Spleen (tissue), 11 donors: ENCODE measurements at regions not wholly inside any gene's neighbourhood (a gene's known extent, or its start where the extent isn't known, plus 50 kb on each side); places are given as distances from the start of the nearest gene placed in this dataset.
A peak's percentile ranks its signal among the peaks of the same experiment; 100 is the strongest.

Experiments
- DNase-seq: peaks from one replicate; pipeline ENCODE4 v3.0.0-alpha.2; 2020
- H3K27ac ChIP-seq, 8 donors: fragments of 200-600 bp; sonication (generic) in 7 of 8; 1 replicate in 4 of 8; 2 replicates in 4 of 8; pipeline versions ENCODE4 v1.5.0 to v1.8.0; 2016 to 2021; ENCODE audit warnings: inconsistent platforms in 4 of 8, mild to moderate bottlenecking in 4 of 8, moderate library complexity in 1 of 8
- H3K27me3 ChIP-seq, 7 donors: fragments of 200-600 bp; sonication (generic) in 6 of 7; replicated peaks in 1 of 7; 1 replicate in 4 of 7; 2 replicates in 3 of 7; pipeline versions ENCODE4 v1.5.0 to v1.8.0; 2016 to 2021; ENCODE audit warnings: inconsistent platforms in 3 of 7, mild to moderate bottlenecking in 1 of 7
- H3K36me3 ChIP-seq, 6 donors: fragments of 200-600 bp; sonication (generic) in 5 of 6; 1 replicate in 4 of 6; 2 replicates in 2 of 6; pipeline versions ENCODE4 v1.5.0 to v1.8.0; 2016 to 2021; ENCODE audit warnings: inconsistent platforms in 2 of 6
- H3K4me1 ChIP-seq, 6 donors: fragments of 200-600 bp; sonication (generic) in 5 of 6; 1 replicate in 3 of 6; 2 replicates in 3 of 6; pipeline versions ENCODE4 v1.5.0 to v1.8.0; 2016 to 2021; ENCODE audit warnings: inconsistent platforms in 3 of 6
- H3K4me3 ChIP-seq, 8 donors: fragments of 200-600 bp; sonication (generic) in 7 of 8; 1 replicate in 4 of 8; 2 replicates in 4 of 8; pipeline versions ENCODE4 v1.5.0 to v1.8.0; 2016 to 2021; ENCODE audit warnings: inconsistent platforms in 4 of 8, mild to moderate bottlenecking in 4 of 8, moderate library complexity in 2 of 8
- H3K9me3 ChIP-seq, 8 donors: fragments of 200-600 bp; sonication (generic) in 7 of 8; 1 replicate in 4 of 8; 2 replicates in 4 of 8; pipeline versions ENCODE4 v1.5.0 to v1.8.0; 2016 to 2021; ENCODE audit warnings: inconsistent platforms in 4 of 8
- POLR2A ChIP-seq, 3 donors: fragments of 450-650 bp; IDR thresholded peaks; one replicate each; pipeline ENCODE4 v1.5.1; 2017; ENCODE audit warnings: antibody characterized with exemption in 3 of 3, mild to moderate bottlenecking in 1 of 3
- POLR2AphosphoS5 ChIP-seq, 3 donors: sonication (generic); formaldehyde crosslinking; IDR thresholded peaks; one replicate each; pipeline ENCODE4 v1.5.1; 2017; ENCODE audit warnings: antibody characterized with exemption in 3 of 3
- WGBS, 5 donors: extraction: QIAGEN DNeasy Blood & Tissue Kit in 3 of 5; methylation state at CpG; one replicate each; pipeline versions ENCODE4 v1.1.5 to v1.1.7; 2013 to 2018; 5-methylcytosine and 5-hydroxymethylcytosine counted together
- intact Hi-C: fragments of 100-400 bp; cut with DNase I; formaldehyde crosslinking; loops from one replicate; pipeline ENCODE4 v1.15.0; 2023; ENCODE audit warnings: low total_unique reads
- TF ChIP-seq, protein P1 (sequence below), 11 experiments: fragments of 200-600 bp in 7 of 11; fragments of 450-650 bp in 4 of 11; sonication (generic) in 4 of 11; IDR thresholded peaks in 8 of 11; conservative IDR thresholded peaks in 3 of 11; 1 replicate in 7 of 11; 2 replicates in 4 of 11; pipeline versions ENCODE4 v1.4.0 to v1.8.0; 2016 to 2021; ENCODE audit warnings: antibody characterized with exemption in 11 of 11, inconsistent platforms in 4 of 11, mild to moderate bottlenecking in 1 of 11
- donor health status: healthy with polysubstance abuse.
- donor health status: DM: no; HTN: no; CAD: no; lungs with moderate emphysema.
- donor health status: DM: no; HTN: no; CAD: no.
- donor health status: Bipolar disorder and iron deficiency.
- donor health status: healthy.
- donor health status: DM: no; HTN: no; CAD: no.
- donor health status: DM: yes; HTN: yes; CAD: no.

DNA sequence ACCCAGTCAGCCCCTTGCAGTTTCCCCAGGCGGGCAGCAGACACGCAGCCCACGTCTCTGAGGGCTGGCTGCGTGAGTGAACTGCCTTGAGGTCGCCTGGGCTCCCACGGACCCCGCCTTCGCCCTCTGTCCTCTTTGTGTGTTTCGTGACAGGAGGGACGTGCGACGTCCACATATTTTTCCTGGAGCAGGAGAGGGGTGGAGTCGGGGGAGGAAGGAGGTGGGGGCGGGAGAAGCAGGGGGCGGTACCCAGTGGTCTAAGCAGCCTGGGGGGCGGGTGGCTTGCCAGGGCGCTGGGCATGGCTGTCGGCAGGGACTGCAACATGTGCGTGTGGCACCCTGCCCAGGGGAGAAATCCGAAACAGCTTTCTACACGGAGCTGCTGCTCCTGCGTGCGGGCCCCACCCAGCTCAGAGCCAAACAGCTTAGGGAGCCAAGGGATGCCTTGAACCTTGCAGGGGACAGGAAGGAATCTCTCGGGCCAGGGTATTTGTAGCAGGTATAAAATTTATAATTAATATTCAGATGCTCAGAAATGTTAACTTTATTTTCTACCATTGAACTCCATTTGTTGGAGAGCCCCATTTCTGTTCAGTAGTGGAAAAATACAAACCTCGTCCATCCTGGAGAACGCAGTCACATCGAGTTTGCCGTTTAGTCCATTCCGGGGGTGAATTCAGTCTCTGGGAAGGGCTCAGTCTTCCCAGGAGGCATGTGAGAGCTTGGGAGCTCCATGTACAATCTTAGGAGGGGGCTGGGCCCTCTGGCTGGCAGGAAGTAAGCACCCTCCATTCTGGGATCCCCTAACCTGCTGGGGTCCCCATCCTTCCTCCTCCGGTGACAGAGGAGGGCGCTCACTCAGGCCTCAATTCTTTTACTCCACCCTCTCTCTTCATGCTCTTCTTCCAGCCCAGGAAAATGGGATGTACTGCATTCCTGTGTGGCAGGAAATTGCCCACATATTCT, 79.1 kb upstream of the MEF2A start:
- Histone ChIP-seq H3K4me1 (peaks cover 0 to 31% (median 26%) of the 10 kb centered on the region in 6 donors), H3K27me3 (peaks cover 0 to 12% (median 0%) of the 10 kb centered on the region in 7 donors), H3K4me3 (peak overlapping the region in 6 of 8 donors; percentile 5 to 61 (median 19)), H3K27ac (peak overlapping the region; percentile 46 to 87 (median 74)), H3K36me3 (no peaks in the 10 kb centered on the region), H3K9me3 (no peaks in the 10 kb centered on the region)
- intact Hi-C loops: no loop called here
- DNase-seq: peak; percentile 89
- 9 to 15% (median 13%) methylated on average over 22 to 31 of the region's 31 CpGs for WGBS, 5 donors
- TF ChIP-seq POLR2A (IDR thresholded peaks at IDR 0.05) (no peak), POLR2AphosphoS5 (IDR thresholded peaks at IDR 0.05) (peak in 2 of 3 donors; percentile 76 to 82)
- TF ChIP-seq, protein P1, sequence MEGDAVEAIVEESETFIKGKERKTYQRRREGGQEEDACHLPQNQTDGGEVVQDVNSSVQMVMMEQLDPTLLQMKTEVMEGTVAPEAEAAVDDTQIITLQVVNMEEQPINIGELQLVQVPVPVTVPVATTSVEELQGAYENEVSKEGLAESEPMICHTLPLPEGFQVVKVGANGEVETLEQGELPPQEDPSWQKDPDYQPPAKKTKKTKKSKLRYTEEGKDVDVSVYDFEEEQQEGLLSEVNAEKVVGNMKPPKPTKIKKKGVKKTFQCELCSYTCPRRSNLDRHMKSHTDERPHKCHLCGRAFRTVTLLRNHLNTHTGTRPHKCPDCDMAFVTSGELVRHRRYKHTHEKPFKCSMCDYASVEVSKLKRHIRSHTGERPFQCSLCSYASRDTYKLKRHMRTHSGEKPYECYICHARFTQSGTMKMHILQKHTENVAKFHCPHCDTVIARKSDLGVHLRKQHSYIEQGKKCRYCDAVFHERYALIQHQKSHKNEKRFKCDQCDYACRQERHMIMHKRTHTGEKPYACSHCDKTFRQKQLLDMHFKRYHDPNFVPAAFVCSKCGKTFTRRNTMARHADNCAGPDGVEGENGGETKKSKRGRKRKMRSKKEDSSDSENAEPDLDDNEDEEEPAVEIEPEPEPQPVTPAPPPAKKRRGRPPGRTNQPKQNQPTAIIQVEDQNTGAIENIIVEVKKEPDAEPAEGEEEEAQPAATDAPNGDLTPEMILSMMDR (IDR thresholded peaks at IDR 0.05 in 8 of 11, conservative IDR thresholded peaks at IDR 0.05 in 3 of 11): no peak

- DNase-seq: no peak
- 73 to 93% (median 83%) methylated on average over 5 of the region's 5 CpGs for WGBS, 5 donors
- Histone ChIP-seq H3K27me3 (peaks cover 0 to 12% (median 0%) of the 10 kb centered on the region in 7 donors), H3K9me3 (no peaks in the 10 kb centered on the region), H3K27ac (peak overlapping the region; percentile 46 to 87 (median 74)), H3K36me3 (no peaks in the 10 kb centered on the region), H3K4me3 (no peak overlapping the region), H3K4me1 (peaks cover 0 to 31% (median 26%) of the 10 kb centered on the region in 6 donors)
- intact Hi-C loops: no loop called here
- TF ChIP-seq POLR2A (IDR thresholded peaks at IDR 0.05): no peak
- no peak for TF ChIP-seq POLR2AphosphoS5 (IDR thresholded peaks at IDR 0.05)
- TF ChIP-seq, protein P1 (IDR thresholded peaks at IDR 0.05 in 8 of 11, conservative IDR thresholded peaks at IDR 0.05 in 3 of 11): no peak
These were observed 78.5 kb upstream of the MEF2A start for GRCh38 chr15:99487337-99487730.

DNA sequence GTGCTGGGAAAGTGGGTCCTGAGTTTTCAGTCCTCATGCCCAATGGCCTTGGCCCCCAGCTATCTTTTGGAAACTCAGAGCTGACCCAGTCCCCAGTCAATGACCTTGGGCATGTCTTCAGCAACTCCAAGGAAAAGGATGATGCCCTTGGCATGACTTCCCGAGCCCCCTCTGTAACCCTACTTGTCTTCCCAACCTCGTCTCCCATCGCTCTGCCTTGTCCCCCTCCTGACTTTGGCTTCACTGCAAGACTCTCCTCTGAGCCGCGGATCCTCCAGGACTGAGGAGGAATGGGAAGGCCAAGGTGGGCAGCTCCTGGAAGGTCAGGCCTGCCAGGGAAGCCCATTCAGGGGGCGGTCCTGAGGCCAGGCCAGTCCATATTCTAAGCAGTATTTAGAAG, 73.5 kb upstream of the MEF2A start:
- Histone ChIP-seq H3K9me3 (no peaks in the 10 kb centered on the region), H3K27me3 (no peaks in the 10 kb centered on the region), H3K4me1 (peaks cover 0 to 26% (median 16%) of the 10 kb centered on the region in 6 donors), H3K4me3 (no peak overlapping the region), H3K36me3 (no peaks in the 10 kb centered on the region), H3K27ac (no peak overlapping the region)
- TF ChIP-seq POLR2A (IDR thresholded peaks at IDR 0.05): no peak
- TF ChIP-seq, protein P1 (IDR thresholded peaks at IDR 0.05 in 8 of 11, conservative IDR thresholded peaks at IDR 0.05 in 3 of 11): no peak
- no peak for TF ChIP-seq POLR2AphosphoS5 (IDR thresholded peaks at IDR 0.05)
- no peak for DNase-seq
- 90 to 98% (median 96%) methylated on average over 6 of the region's 6 CpGs for WGBS, 5 donors
- intact Hi-C loops: no loop called here

- no peaks in the 10 kb centered on the region for H3K9me3 ChIP-seq
- no peak for TF ChIP-seq POLR2AphosphoS5 (IDR thresholded peaks at IDR 0.05)
- TF ChIP-seq, protein P1 (IDR thresholded peaks at IDR 0.05 in 8 of 11, conservative IDR thresholded peaks at IDR 0.05 in 3 of 11): no peak
- no peak for TF ChIP-seq POLR2A (IDR thresholded peaks at IDR 0.05)
- no peaks in the 10 kb centered on the region for H3K36me3 ChIP-seq
- intact Hi-C loops: no loop called here
- no peak overlapping the region for H3K27ac ChIP-seq
- no peak overlapping the region for H3K4me3 ChIP-seq
- H3K27me3 ChIP-seq: no peaks in the 10 kb centered on the region
- DNase-seq: no peak
- peaks cover 0 to 21% (median 12%) of the 10 kb centered on the region in 6 donors for H3K4me1 ChIP-seq
- 93 to 98% (median 96%) methylated on average over 10 of the region's 10 CpGs for WGBS, 5 donors
These were observed 73.1 kb upstream of the MEF2A start for GRCh38 chr15:99492716-99493115.
